ENCODE measurements at regions not wholly inside any gene's neighbourhood (a gene's known extent, or its start where the extent isn't known, plus 50 kb on each side); places are given as distances from the start of the nearest gene placed in this dataset.

DNA sequence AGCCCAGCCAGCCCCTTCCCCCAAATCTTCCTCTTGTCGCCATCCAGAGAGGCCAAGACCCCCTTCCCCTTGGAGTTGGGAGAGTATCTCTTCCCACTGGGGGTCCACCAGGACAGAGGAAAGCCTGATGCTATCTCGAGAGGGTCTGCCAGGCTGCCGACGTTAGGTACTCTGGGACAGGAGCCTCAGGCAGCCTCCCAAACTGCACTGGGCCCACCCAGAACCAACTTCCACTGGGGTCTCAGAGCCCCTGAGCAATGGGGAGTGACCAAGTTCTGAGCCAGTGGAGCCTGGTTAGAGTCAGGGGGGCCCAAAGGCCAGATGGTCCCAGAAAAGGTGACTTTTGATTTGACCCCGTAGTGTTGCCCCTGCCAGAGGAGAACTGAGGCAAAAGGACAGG, 189.1 kb downstream of the INHBB start:
- H4K91ac ChIP-seq (ENCODE audit: low read length): no peak overlapping the region
- H2BK12ac ChIP-seq (ENCODE audit: low read length in 2 of 2): no peak overlapping the region
- peak overlapping the region in 1 of 2 experiments; percentile 11 for H3K18ac ChIP-seq (ENCODE audit: low read depth in 1 of 2, low read length in 2 of 2)
- no peaks in the 10 kb centered on the region for H3K9me3 ChIP-seq (ENCODE audit: control insufficient read depth, low read length)
- H3K4me2 ChIP-seq (ENCODE audit: low read length, poor library complexity, severe bottlenecking): no peak overlapping the region
- H3K27me3 ChIP-seq (ENCODE audit: control insufficient read depth in 1 of 2, insufficient read depth in 1 of 2, low read length in 2 of 2): peaks cover 7 to 32% of the 10 kb centered on the region in 2 experiments
- no peak overlapping the region for H4K8ac ChIP-seq (ENCODE audit: low read length)
- no peak overlapping the region for H3K9ac ChIP-seq (ENCODE audit: low read length)
- no peak overlapping the region for H3K27ac ChIP-seq (ENCODE audit: low read length, poor library complexity, severe bottlenecking)
- H3K4ac ChIP-seq (ENCODE audit: low read depth in 1 of 2, low read length in 2 of 2): no peak overlapping the region
- H3K36me3 ChIP-seq (ENCODE audit: control insufficient read depth in 1 of 2, insufficient read depth in 2 of 2, low read depth in 1 of 2, low read length in 2 of 2): no peaks in the 10 kb centered on the region
- WGBS: 78% methylated on average over 5 of the region's 5 CpGs
- no peak overlapping the region for H2AK5ac ChIP-seq (ENCODE audit: low read length, severe bottlenecking)
- H3K14ac ChIP-seq (ENCODE audit: low read length in 2 of 2): no peak overlapping the region
- no peak overlapping the region for H2BK15ac ChIP-seq (ENCODE audit: low read depth, poor library complexity, severe bottlenecking)
- no peaks in the 10 kb centered on the region for H3K79me1 ChIP-seq (replicated peaks; ENCODE audit: low read length, poor library complexity, severe bottlenecking)
- no peak overlapping the region for H3K23ac ChIP-seq (ENCODE audit: low read length in 2 of 2)
- no peak overlapping the region for H3K4me3 ChIP-seq (ENCODE audit: insufficient read depth in 1 of 2, low read depth in 1 of 2, low read length in 2 of 2)
- no peak overlapping the region for H2BK5ac ChIP-seq (ENCODE audit: low read depth, low read length, poor library complexity, severe bottlenecking)
- H3K4me1 ChIP-seq (ENCODE audit: control insufficient read depth, insufficient read depth, low read depth, low read length): peaks cover 8% of the 10 kb centered on the region
- no peak overlapping the region for H2BK120ac ChIP-seq (ENCODE audit: low read depth, low read length)
- no peak for DNase-seq
- H2AFZ ChIP-seq (ENCODE audit: low read depth, low read length): no peak overlapping the region

DNA sequence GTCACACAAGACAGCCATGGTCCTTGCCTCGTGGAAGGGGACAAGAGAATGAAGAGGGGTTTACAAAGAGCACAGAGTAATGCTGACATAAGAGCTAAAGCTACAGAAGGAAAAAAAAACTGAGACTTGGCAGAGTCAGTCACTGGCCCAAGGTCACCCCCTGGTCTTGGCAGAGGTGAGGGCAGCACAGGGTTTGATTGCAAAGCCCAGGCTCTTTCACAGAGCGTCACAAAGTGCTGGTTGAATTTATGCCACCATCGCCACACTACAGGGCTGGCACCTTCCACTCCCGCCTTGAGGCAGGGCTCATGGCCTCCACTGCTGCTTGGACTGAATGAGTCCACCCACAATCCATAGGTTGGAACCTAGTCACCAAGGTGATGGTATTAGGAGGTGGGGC, 190.2 kb downstream of the INHBB start:
- no peaks in the 10 kb centered on the region for H3K9me3 ChIP-seq (ENCODE audit: control insufficient read depth, low read length)
- no peaks in the 10 kb centered on the region for H3K36me3 ChIP-seq (ENCODE audit: control insufficient read depth in 1 of 2, insufficient read depth in 2 of 2, low read depth in 1 of 2, low read length in 2 of 2)
- H4K8ac ChIP-seq (ENCODE audit: low read length): no peak overlapping the region
- H2BK120ac ChIP-seq (ENCODE audit: low read depth, low read length): no peak overlapping the region
- H2BK12ac ChIP-seq (ENCODE audit: low read length in 2 of 2): no peak overlapping the region
- no peak overlapping the region for H3K23ac ChIP-seq (ENCODE audit: low read length in 2 of 2)
- no peak overlapping the region for H3K9ac ChIP-seq (ENCODE audit: low read length)
- no peak overlapping the region for H2AK5ac ChIP-seq (ENCODE audit: low read length, severe bottlenecking)
- no peak overlapping the region for H2AFZ ChIP-seq (ENCODE audit: low read depth, low read length)
- H3K27ac ChIP-seq (ENCODE audit: low read length, poor library complexity, severe bottlenecking): no peak overlapping the region
- H3K27me3 ChIP-seq (ENCODE audit: control insufficient read depth in 1 of 2, insufficient read depth in 1 of 2, low read length in 2 of 2): peaks cover 3 to 36% of the 10 kb centered on the region in 2 experiments
- H4K91ac ChIP-seq (ENCODE audit: low read length): no peak overlapping the region
- no peak overlapping the region for H2BK15ac ChIP-seq (ENCODE audit: low read depth, poor library complexity, severe bottlenecking)
- no peak overlapping the region for H3K4me2 ChIP-seq (ENCODE audit: low read length, poor library complexity, severe bottlenecking)
- no peak overlapping the region for H3K4me3 ChIP-seq (ENCODE audit: insufficient read depth in 1 of 2, low read depth in 1 of 2, low read length in 2 of 2)
- H2BK5ac ChIP-seq (ENCODE audit: low read depth, low read length, poor library complexity, severe bottlenecking): no peak overlapping the region
- WGBS: 84% methylated on average over 4 of the region's 4 CpGs
- H3K4me1 ChIP-seq (ENCODE audit: control insufficient read depth, insufficient read depth, low read depth, low read length): peaks cover 17% of the 10 kb centered on the region
- DNase-seq: no peak
- no peak overlapping the region for H3K4ac ChIP-seq (ENCODE audit: low read depth in 1 of 2, low read length in 2 of 2)
- no peak overlapping the region for H3K18ac ChIP-seq (ENCODE audit: low read depth in 1 of 2, low read length in 2 of 2)
- H3K79me1 ChIP-seq (replicated peaks; ENCODE audit: low read length, poor library complexity, severe bottlenecking): no peaks in the 10 kb centered on the region
- no peak overlapping the region for H3K14ac ChIP-seq (ENCODE audit: low read length in 2 of 2)

DNA sequence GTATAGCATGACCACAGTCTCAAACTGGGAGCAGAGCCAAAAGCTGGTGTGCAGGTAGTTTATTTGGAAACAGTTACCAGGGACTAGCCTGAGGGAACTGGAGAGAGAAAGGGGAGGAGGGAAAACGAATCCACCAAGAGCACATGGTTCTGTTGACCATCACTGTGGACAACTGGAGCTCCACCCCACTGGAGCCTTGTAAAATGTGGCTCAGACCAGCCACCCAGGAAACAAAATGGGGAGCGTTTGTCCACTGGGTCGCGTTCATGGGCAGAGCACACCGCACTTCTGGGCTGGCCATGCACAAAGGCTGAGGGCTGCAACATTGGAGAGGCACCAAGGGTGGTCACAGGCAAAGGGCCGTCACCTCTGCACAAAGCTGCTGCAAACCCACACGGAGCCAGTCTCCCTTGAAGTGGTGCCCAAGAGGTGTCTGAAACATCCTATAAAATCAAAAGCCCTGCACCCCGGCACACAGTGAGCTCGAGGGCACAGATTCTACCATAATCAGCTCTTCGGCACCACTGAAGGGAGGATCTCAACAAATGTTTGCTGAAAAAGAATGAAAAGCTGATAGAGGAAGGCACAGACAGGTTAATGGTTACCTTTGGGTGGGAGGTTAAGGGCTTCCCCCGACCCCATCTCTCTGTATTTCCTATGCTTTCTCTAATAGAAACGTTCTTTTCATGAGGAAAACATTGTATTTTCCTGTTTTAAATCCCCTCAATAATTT, 192.9 kb downstream of the INHBB start:
- no peak overlapping the region for H2BK120ac ChIP-seq (ENCODE audit: low read depth, low read length)
- H2BK5ac ChIP-seq (ENCODE audit: low read depth, low read length, poor library complexity, severe bottlenecking): no peak overlapping the region
- no peak overlapping the region for H3K18ac ChIP-seq (ENCODE audit: low read depth in 1 of 2, low read length in 2 of 2)
- H3K4ac ChIP-seq (ENCODE audit: low read depth in 1 of 2, low read length in 2 of 2): no peak overlapping the region
- WGBS: 93% methylated on average over 11 of the region's 12 CpGs
- no peak overlapping the region for H4K8ac ChIP-seq (ENCODE audit: low read length)
- no peak overlapping the region for H3K27ac ChIP-seq (ENCODE audit: low read length, poor library complexity, severe bottlenecking)
- H3K36me3 ChIP-seq (ENCODE audit: control insufficient read depth in 1 of 2, insufficient read depth in 2 of 2, low read depth in 1 of 2, low read length in 2 of 2): no peaks in the 10 kb centered on the region
- H3K4me1 ChIP-seq (ENCODE audit: control insufficient read depth, insufficient read depth, low read depth, low read length): peaks cover 24% of the 10 kb centered on the region
- no peak overlapping the region for H2AK5ac ChIP-seq (ENCODE audit: low read length, severe bottlenecking)
- no peak overlapping the region for H3K4me2 ChIP-seq (ENCODE audit: low read length, poor library complexity, severe bottlenecking)
- H3K9ac ChIP-seq (ENCODE audit: low read length): no peak overlapping the region
- H2BK12ac ChIP-seq (ENCODE audit: low read length in 2 of 2): no peak overlapping the region
- no peak overlapping the region for H4K91ac ChIP-seq (ENCODE audit: low read length)
- DNase-seq: no peak
- H3K79me1 ChIP-seq (replicated peaks; ENCODE audit: low read length, poor library complexity, severe bottlenecking): no peaks in the 10 kb centered on the region
- H2AFZ ChIP-seq (ENCODE audit: low read depth, low read length): no peak overlapping the region
- no peak overlapping the region for H3K14ac ChIP-seq (ENCODE audit: low read length in 2 of 2)
- H3K9me3 ChIP-seq (ENCODE audit: control insufficient read depth, low read length): no peaks in the 10 kb centered on the region
- H2BK15ac ChIP-seq (ENCODE audit: low read depth, poor library complexity, severe bottlenecking): no peak overlapping the region
- no peak overlapping the region for H3K4me3 ChIP-seq (ENCODE audit: insufficient read depth in 1 of 2, low read depth in 1 of 2, low read length in 2 of 2)
- H3K23ac ChIP-seq (ENCODE audit: low read length in 2 of 2): no peak overlapping the region
- peaks cover 0 to 28% of the 10 kb centered on the region in 2 experiments for H3K27me3 ChIP-seq (ENCODE audit: control insufficient read depth in 1 of 2, insufficient read depth in 1 of 2, low read length in 2 of 2)

DNA sequence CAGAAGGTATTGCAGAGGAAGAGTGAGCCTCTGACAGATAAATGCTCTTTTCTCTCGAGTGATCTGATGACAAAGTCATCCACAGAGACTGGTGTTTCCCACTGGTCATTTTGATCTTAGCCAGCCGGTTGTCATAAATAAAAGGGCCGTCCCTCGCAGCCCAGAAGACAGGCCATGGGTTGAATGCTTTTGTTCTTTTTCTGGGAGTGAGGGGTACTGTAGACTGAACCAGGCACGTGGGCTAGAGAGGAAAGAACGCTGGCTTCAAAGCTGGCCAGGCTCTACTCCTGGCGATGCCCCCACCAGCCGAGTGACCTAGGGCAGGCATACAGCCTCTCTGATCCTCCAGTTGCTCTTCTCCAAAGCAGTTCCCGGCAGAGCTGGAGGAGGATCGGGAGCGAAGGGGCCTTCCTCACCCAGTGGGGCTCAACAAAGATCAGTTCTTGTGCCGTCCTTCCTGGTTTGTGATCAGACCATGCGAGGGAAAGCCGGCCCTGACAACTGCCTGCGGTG, 193.5 kb downstream of the INHBB start:
- H3K27me3 ChIP-seq (ENCODE audit: control insufficient read depth in 1 of 2, insufficient read depth in 1 of 2, low read length in 2 of 2): peaks cover 0 to 24% of the 10 kb centered on the region in 2 experiments
- no peak overlapping the region for H3K23ac ChIP-seq (ENCODE audit: low read length in 2 of 2)
- no peak overlapping the region for H2BK15ac ChIP-seq (ENCODE audit: low read depth, poor library complexity, severe bottlenecking)
- no peaks in the 10 kb centered on the region for H3K36me3 ChIP-seq (ENCODE audit: control insufficient read depth in 1 of 2, insufficient read depth in 2 of 2, low read depth in 1 of 2, low read length in 2 of 2)
- no peak overlapping the region for H3K9ac ChIP-seq (ENCODE audit: low read length)
- H3K4me2 ChIP-seq (ENCODE audit: low read length, poor library complexity, severe bottlenecking): no peak overlapping the region
- H3K4me1 ChIP-seq (ENCODE audit: control insufficient read depth, insufficient read depth, low read depth, low read length): peaks cover 24% of the 10 kb centered on the region
- H2AK5ac ChIP-seq (ENCODE audit: low read length, severe bottlenecking): peak overlapping the region; percentile 50
- H3K14ac ChIP-seq (ENCODE audit: low read length in 2 of 2): no peak overlapping the region
- no peak overlapping the region for H3K27ac ChIP-seq (ENCODE audit: low read length, poor library complexity, severe bottlenecking)
- H2BK12ac ChIP-seq (ENCODE audit: low read length in 2 of 2): peak overlapping the region in 1 of 2 experiments; percentile 70
- WGBS: 70% methylated on average over 15 of the region's 15 CpGs
- no peak overlapping the region for H4K8ac ChIP-seq (ENCODE audit: low read length)
- H3K18ac ChIP-seq (ENCODE audit: low read depth in 1 of 2, low read length in 2 of 2): peak overlapping the region; percentile 41 to 86
- H4K91ac ChIP-seq (ENCODE audit: low read length): peak overlapping the region; percentile 1
- H2BK120ac ChIP-seq (ENCODE audit: low read depth, low read length): no peak overlapping the region
- no peak overlapping the region for H3K4me3 ChIP-seq (ENCODE audit: insufficient read depth in 1 of 2, low read depth in 1 of 2, low read length in 2 of 2)
- H3K9me3 ChIP-seq (ENCODE audit: control insufficient read depth, low read length): no peaks in the 10 kb centered on the region
- no peak overlapping the region for H2AFZ ChIP-seq (ENCODE audit: low read depth, low read length)
- no peak for DNase-seq
- H2BK5ac ChIP-seq (ENCODE audit: low read depth, low read length, poor library complexity, severe bottlenecking): no peak overlapping the region
- no peaks in the 10 kb centered on the region for H3K79me1 ChIP-seq (replicated peaks; ENCODE audit: low read length, poor library complexity, severe bottlenecking)
- H3K4ac ChIP-seq (ENCODE audit: low read depth in 1 of 2, low read length in 2 of 2): peak overlapping the region in 1 of 2 experiments; percentile 41

All from mesenchymal stem cell (in vitro differentiated cells and primary cell).